Esophagus muscularis mucosa (tissue), 4 donors: ENCODE measurements at regions not wholly inside any gene's neighbourhood (a gene's known extent, or its start where the extent isn't known, plus 50 kb on each side); places are given as distances from the start of the nearest gene placed in this dataset.

Experiments used
- CTCF ChIP-seq, 3 experiments: fragments of 200-600 bp in 2 of 3; fragments of 450-650 bp in 1 of 3; sonication (generic) in 2 of 3; IDR thresholded peaks; one replicate each; pipeline ENCODE4 v1.5.1; 2017 to 2019; ENCODE audit warnings: antibody characterized with exemption in 3 of 3, mild to moderate bottlenecking in 2 of 3, moderate library complexity in 1 of 3
- EP300 ChIP-seq: sonication (generic); formaldehyde crosslinking; IDR thresholded peaks from one replicate; pipeline ENCODE4 v1.6.1; 2017; ENCODE audit warnings: antibody characterized with exemption
- POLR2A ChIP-seq: fragments of 450-650 bp; IDR thresholded peaks from one replicate; pipeline ENCODE4 v1.6.1; 2017; ENCODE audit warnings: antibody characterized with exemption, moderate library complexity, mild to moderate bottlenecking, low read depth

- TF ChIP-seq POLR2A (no peak), EP300 (no peak), CTCF (IDR thresholded peaks at IDR 0.05) (no peak)
Measured at GRCh38 chr15:98583771-98584430, 64.4 kb upstream of the IGF1R start.
